ENCODE measurements at regions not wholly inside any gene's neighbourhood (a gene's known extent, or its start where the extent isn't known, plus 50 kb on each side); places are given as distances from the start of the nearest gene placed in this dataset.

- Histone ChIP-seq H3K27me3 (replicated peaks; ENCODE audit: insufficient read depth, low read depth, low read length, poor library complexity) (no peaks in the 10 kb centered on the region), H3K36me3 (ENCODE audit: insufficient read depth, low read length, poor library complexity, severe bottlenecking) (no peaks in the 10 kb centered on the region), H3K27ac (ENCODE audit: low read depth, low read length, poor library complexity, severe bottlenecking) (no peak overlapping the region), H3K4me1 (ENCODE audit: insufficient read depth, low read length, poor library complexity, severe bottlenecking) (no peaks in the 10 kb centered on the region), H3K9me3 (ENCODE audit: low read depth, low read length, poor library complexity, severe bottlenecking) (no peaks in the 10 kb centered on the region), H3K4me3 (ENCODE audit: low read depth, low read length, poor library complexity, severe bottlenecking) (no peak overlapping the region)
- TF ChIP-seq CTCF (conservative IDR thresholded peaks at IDR 0.05; ENCODE audit: low read depth, low read length) = no peak
- no peak for TF ChIP-seq EZH2 (IDR thresholded peaks at IDR 0.05; ENCODE audit: borderline replicate concordance, low read depth, low read length, poor library complexity, severe bottlenecking)
- ChIA-PET CTCF (no interaction called here), POLR2A (ENCODE audit: low non-redundant PET) (no interaction called here)
- no peak for DNase-seq (ENCODE audit: low spot score)
- no TSS peak for BruUV-seq (replicated peaks)
- intact Hi-C loops (cut with micrococcal nuclease; ENCODE audit: unreplicated experiment) = no loop called here
These were observed 160.2 kb downstream of the FBXO15 start for GRCh38 chr18:73987247-73987980.

GRCh38 chr18:73986711-73987110, 160.9 kb downstream of the FBXO15 start:
- CTCF ChIA-PET = no interaction called here
- Histone ChIP-seq H3K27me3 (replicated peaks; ENCODE audit: insufficient read depth, low read depth, low read length, poor library complexity) (no peaks in the 10 kb centered on the region), H3K4me1 (ENCODE audit: insufficient read depth, low read length, poor library complexity, severe bottlenecking) (no peaks in the 10 kb centered on the region), H3K36me3 (ENCODE audit: insufficient read depth, low read length, poor library complexity, severe bottlenecking) (no peaks in the 10 kb centered on the region), H3K27ac (ENCODE audit: low read depth, low read length, poor library complexity, severe bottlenecking) (no peak overlapping the region), H3K9me3 (ENCODE audit: low read depth, low read length, poor library complexity, severe bottlenecking) (no peaks in the 10 kb centered on the region), H3K4me3 (ENCODE audit: low read depth, low read length, poor library complexity, severe bottlenecking) (no peak overlapping the region)
- POLR2A ChIA-PET (ENCODE audit: low non-redundant PET) = no interaction called here
- TF ChIP-seq CTCF (conservative IDR thresholded peaks at IDR 0.05; ENCODE audit: low read depth, low read length) (no peak), EZH2 (IDR thresholded peaks at IDR 0.05; ENCODE audit: borderline replicate concordance, low read depth, low read length, poor library complexity, severe bottlenecking) (no peak)
- no peak for DNase-seq (ENCODE audit: low spot score)
- intact Hi-C loops (cut with micrococcal nuclease; ENCODE audit: unreplicated experiment) = no loop called here
- BruUV-seq (replicated peaks) = no TSS peak

GRCh38 chr18:73985855-73986625, 161.6 kb downstream of the FBXO15 start:
- no TSS peak for BruUV-seq (replicated peaks)
- H3K4me3 ChIP-seq (ENCODE audit: low read depth, low read length, poor library complexity, severe bottlenecking) = no peak overlapping the region
- no peaks in the 10 kb centered on the region for H3K4me1 ChIP-seq (ENCODE audit: insufficient read depth, low read length, poor library complexity, severe bottlenecking)
- TF ChIP-seq EZH2 (IDR thresholded peaks at IDR 0.05; ENCODE audit: borderline replicate concordance, low read depth, low read length, poor library complexity, severe bottlenecking) (no peak), CTCF (conservative IDR thresholded peaks at IDR 0.05; ENCODE audit: low read depth, low read length) (no peak)
- no peak for DNase-seq (ENCODE audit: low spot score)
- POLR2A ChIA-PET (ENCODE audit: low non-redundant PET) = no interaction called here
- intact Hi-C loops (cut with micrococcal nuclease; ENCODE audit: unreplicated experiment) = no loop called here
- no peaks in the 10 kb centered on the region for H3K9me3 ChIP-seq (ENCODE audit: low read depth, low read length, poor library complexity, severe bottlenecking)
- no peaks in the 10 kb centered on the region for H3K36me3 ChIP-seq (ENCODE audit: insufficient read depth, low read length, poor library complexity, severe bottlenecking)
- CTCF ChIA-PET = no interaction called here
- no peaks in the 10 kb centered on the region for H3K27me3 ChIP-seq (replicated peaks; ENCODE audit: insufficient read depth, low read depth, low read length, poor library complexity)
- no peak overlapping the region for H3K27ac ChIP-seq (ENCODE audit: low read depth, low read length, poor library complexity, severe bottlenecking)

All from A673 (cell line).